AG09309 (cell line): ENCODE measurements at regions not wholly inside any gene's neighbourhood (a gene's known extent, or its start where the extent isn't known, plus 50 kb on each side); places are given as distances from the start of the nearest gene placed in this dataset.

Source experiments
- DNase-seq: peaks from one replicate; pipeline ENCODE4 v3.0.0-alpha.2; 2010; ENCODE audit warnings: low read depth
- H3K4me3 ChIP-seq: 2 replicates; pipeline ENCODE4 v1.5.1; 2011; ENCODE audit warnings: mild to moderate bottlenecking, low read depth, low read length, moderate library complexity; ENCODE audit not compliant: control insufficient read depth
- TF ChIP-seq, protein P1 (sequence below): IDR thresholded peaks from 2 replicates; pipeline ENCODE4 v1.5.1; 2011; ENCODE audit warnings: mild to moderate bottlenecking, low read depth, low read length, inconsistent platforms; ENCODE audit not compliant: insufficient read depth, control insufficient read depth; ENCODE audit errors: missing control alignments

GRCh38 chr7:32314761-32315160 is 175.4 kb downstream of the LSM5 start:
- no peak overlapping the region for H3K4me3 ChIP-seq
- no peak for DNase-seq
- TF ChIP-seq, protein P1, sequence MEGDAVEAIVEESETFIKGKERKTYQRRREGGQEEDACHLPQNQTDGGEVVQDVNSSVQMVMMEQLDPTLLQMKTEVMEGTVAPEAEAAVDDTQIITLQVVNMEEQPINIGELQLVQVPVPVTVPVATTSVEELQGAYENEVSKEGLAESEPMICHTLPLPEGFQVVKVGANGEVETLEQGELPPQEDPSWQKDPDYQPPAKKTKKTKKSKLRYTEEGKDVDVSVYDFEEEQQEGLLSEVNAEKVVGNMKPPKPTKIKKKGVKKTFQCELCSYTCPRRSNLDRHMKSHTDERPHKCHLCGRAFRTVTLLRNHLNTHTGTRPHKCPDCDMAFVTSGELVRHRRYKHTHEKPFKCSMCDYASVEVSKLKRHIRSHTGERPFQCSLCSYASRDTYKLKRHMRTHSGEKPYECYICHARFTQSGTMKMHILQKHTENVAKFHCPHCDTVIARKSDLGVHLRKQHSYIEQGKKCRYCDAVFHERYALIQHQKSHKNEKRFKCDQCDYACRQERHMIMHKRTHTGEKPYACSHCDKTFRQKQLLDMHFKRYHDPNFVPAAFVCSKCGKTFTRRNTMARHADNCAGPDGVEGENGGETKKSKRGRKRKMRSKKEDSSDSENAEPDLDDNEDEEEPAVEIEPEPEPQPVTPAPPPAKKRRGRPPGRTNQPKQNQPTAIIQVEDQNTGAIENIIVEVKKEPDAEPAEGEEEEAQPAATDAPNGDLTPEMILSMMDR, result no peak

DNA sequence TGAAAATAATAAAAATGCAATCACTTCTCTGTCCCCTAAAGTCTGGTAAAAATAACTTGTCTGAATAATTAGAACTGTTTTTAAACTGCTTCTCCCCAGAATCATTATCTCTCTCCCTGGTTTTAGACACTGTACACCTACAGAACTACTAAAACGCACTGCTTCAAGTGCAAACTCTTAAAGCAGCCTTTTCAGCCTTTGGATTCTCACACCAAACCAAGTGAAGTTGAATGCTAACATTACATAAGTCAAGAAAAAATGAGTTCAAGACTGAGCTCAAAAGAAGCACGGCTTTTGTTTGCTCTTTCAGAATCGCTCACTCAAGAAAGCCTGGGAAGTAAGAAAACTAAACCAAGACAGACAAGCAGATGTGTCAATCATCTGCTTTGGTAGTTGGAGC is 188.8 kb downstream of the LSM5 start:
- no peak for DNase-seq
- no peak overlapping the region for H3K4me3 ChIP-seq
- TF ChIP-seq, protein P1, result no peak

DNA sequence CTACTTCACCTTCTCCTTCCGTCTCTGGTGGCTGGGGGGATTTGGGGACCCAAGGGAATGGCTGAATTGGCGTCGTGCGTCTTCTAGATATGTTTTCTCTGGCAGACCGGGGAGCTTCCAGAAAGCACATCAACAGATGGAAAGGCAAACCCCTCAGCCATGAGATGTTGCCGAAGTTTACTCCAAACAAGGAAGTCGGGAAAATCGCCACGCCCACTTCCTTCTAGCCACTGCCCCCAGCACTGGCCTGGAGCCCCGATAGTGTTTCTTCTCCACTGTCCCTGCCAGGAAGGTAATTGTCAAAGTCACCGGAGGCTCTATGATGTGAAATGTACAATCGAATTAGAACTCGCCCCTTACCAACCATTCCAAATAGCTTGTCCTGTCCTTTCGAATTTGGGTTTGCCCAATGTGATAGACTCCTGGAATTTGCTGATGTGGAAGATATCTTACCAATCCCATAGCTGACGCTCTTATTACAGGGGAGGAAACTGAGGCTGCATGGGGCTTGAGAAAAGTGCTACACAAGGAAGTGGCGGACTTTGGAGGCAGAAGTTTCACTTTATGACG is 191.0 kb downstream of the LSM5 start:
- DNase-seq, result no peak
- peak overlapping the region; percentile 12 for H3K4me3 ChIP-seq

DNA sequence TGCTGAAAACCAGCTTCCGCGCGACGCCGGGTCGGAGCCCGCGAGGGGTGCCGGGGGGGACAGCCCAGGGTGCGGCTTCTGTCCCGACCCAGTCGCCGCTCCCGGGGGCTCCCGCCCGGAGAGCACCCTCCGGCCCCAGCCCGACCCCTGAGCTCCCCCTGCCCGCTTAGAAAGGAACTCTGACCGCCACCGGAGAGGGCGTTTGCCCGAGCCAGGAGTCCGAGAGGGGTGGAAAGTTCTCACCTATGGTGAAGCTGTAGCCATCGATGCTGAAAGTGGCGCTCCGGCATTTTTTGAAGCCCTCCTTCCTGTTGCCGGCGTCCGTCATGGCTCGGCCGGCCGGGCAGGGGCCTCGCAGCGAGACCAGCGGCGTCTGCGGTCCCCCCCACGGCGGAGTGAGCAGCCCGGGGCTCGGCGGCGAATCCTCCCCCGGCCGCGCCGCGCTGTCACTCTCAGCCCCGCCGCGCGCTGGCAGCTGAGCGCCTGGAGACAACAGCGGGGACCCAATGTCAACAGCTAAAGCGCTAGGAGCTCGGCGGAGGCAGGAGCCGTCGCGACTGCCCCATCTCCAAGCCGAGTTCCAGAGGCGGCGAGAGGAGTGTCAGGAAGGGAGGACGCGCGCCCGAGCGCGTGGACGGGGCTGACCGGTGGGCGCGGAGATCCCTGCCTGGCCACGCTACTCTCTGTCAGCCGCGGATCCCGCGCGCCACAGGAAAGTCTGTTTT is 191.6 kb downstream of the LSM5 start:
- TF ChIP-seq, protein P1, result no peak
- no peak for DNase-seq
- H3K4me3 ChIP-seq, result peak overlapping the region; percentile 12

More for the DNA sequence above, 191.0 kb downstream of the LSM5 start:
- TF ChIP-seq, protein P1, result no peak

DNA sequence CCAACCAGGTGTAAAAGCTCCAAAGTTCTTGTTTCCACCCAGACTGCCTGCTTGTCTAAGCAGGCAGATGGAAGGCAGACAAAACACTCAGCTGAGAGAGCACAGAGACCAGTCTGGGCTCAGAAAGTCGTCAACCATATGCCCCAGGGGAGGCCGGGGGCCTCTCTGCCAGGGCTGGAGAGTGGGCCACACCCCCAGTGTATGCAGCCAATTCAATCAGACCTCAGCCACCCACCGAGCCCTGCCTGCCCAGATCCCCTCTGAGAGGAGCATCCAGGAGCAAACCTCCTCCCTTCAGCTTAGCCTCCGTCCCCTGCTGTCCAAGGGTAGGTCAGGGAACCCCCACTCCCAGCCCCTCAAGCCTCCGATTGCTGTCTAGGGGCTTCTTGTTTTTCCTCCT is 196.3 kb downstream of the LSM5 start:
- no peak overlapping the region for H3K4me3 ChIP-seq
- no peak for DNase-seq
- TF ChIP-seq, protein P1, result no peak

GRCh38 chr7:32289651-32290414 is 200.3 kb downstream of the LSM5 start:
- TF ChIP-seq, protein P1, result no peak
- DNase-seq, result no peak

More at GRCh38 chr7:32289651-32290414, 200.3 kb downstream of the LSM5 start:
- H3K4me3 ChIP-seq, result no peak overlapping the region
